ENCODE measurements at regions not wholly inside any gene's neighbourhood (a gene's known extent, or its start where the extent isn't known, plus 50 kb on each side); places are given as distances from the start of the nearest gene placed in this dataset.
"Not testable (repeated sequence)": the region's sequence is repeated elsewhere in the genome, so short reads cannot be mapped to it uniquely, and the experiment has no call there.

DNA sequence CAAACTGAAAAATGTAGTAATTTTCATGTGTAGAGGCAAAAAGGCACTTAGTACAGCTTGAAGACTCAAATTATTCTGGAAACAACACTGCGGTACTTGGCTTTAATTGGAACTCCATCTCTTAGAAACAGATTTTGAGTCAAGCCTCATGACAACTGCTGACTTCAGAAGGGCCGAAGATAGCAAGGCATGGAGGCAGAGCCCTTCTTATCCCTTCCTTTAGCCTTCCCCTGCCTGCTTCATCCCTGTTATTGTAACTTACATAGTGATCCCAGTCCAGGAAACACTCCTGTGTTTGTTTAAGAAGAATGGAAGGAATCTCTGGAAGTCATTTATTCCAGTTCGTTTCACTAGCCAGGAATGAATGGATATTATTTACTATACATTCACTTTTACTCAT lies 110.9 kb upstream of the FAM98A start:
- no peak for DNase-seq (ENCODE audit: low spot score)

DNA sequence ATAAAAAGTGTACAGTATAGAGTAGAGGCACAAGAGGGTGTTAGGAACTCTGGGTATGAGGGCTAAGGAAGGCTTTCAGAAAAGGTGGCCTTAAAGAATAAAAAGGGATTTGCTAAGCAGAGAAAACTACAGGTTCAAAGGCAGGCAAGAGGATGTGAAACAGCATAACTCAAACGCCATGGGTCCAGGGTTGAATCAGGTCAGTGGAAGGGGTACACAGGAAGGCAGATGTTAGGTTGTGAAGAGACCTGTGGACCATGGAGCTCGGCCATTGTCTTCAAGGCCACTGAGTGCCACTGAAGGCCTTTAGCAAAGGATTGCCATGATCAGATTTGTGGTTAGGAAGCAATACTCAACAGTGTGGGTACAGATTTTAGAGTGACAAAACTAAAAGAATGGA lies 108.2 kb upstream of the FAM98A start:
- no peak for DNase-seq (ENCODE audit: low spot score)

DNA sequence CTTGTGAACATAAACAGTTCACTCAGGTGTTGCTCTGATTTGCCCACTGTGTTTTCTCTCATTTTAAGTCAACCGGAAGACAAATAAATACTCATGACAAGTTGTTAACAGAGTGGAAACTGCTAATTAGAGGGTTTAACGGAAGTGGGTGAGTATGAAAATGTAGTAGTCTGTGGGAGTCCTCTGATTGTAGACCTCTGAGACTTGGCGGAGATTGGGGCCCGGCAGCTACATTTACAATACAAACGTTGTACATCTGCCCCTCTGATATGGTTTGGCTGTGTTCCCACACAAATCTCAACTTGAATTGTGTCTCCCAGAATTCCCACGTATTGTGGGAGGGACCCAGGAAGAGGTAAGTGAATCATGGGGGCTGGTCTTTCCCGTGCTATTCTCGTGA lies 107.3 kb upstream of the FAM98A start:
- no peak for DNase-seq (ENCODE audit: low spot score)

DNA sequence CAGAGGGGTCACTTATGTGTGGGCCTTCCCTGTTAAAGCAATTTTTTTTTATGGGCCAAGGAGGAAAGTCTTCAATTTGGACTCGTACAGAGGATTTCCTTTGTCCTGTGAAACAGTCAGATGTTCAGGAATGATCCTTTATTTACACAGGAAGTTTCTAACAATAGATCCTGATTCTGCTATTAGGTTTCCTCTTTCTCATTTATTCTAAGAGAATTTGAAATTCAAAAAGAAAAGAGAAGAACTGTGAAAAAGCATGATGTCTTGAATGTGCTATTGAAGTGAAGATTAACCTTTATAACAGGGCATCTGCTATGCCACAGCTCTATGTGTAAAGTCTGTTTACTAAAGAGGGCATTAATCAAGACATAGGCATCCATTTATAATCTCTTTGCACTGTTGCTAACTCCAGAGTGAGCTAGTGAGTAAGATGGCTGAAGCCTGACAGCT lies 105.3 kb upstream of the FAM98A start:
- DNase-seq (ENCODE audit: low spot score), result no peak

DNA sequence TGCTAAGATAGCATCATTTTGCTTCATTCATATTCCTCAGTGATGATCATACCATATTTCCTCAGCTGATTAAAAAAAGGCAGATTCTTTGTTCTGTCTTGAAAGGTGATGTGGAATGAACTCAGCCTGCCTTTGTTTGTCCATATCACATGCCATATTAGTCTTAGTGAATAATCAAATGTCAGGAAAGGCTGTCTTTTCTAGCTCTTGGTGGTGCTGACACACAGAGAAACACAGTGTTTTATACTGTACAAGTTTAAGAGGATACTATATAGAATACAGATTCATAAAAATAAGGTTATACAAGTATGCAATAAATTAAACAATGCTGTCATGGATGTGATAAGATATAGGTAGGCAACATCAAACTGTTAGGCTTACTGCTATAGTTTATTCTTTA lies 97.1 kb upstream of the FAM98A start:
- no peak for DNase-seq (ENCODE audit: low spot score)

DNA sequence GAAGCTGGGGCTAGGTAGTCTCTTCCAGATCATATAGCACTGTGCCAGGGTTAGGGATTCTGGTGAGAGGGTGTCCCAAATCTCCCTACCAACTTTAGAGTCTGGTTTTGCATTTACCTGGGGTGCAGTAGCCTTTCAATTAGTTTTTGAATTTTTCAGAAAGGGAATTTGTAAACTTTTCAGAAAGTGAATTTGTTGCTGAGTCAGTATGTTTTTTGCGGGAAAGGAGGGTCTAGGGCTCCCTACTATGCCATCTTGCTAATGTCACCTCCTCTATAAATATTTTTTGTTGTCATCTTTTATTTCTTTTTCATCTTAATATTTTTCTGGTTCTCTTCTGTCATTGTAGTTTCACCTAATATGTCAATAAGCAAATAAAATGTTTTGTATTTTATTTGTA lies 95.8 kb upstream of the FAM98A start:
- DNase-seq (ENCODE audit: low spot score), result no peak

DNA sequence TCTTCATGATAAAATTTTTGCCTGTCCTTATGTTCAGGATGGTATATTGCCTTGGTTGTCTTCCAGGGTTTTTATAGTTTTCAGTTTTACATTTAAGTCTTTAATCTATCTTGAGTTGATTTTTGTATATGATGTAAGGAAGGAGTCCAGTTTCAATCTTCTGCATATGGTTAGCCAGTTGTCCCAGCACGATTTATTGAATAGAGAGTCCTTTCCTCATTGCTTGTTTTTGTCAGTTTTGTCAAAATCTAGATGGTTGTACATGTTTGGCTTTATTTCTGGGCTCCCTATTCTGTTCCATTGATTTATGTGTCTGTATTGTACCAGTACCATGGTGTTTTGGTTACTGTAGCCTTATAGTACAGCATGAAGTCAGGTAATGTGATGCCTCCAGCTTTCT lies 91.6 kb upstream of the FAM98A start:
- DNase-seq (ENCODE audit: low spot score), result not testable (repeated sequence)

DNA sequence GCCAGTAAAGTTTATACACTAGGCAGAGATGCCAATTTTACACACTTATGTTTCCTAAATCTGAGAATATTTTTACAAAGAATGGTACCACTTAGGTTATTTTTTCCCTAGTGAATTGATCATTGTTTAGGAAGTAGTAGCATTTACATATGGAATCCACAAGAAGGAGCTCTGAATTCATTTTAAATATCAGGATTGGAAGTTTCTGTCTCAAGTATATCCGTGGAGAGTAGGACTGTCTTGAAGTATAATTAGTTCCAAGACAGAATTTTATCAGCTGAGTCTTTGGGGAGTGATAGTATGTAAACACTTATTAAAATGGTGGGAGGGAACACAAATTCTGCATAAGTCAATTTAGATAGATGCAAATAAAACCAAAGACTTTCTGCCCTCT lies 82.3 kb upstream of the FAM98A start:
- peak; percentile 6 for DNase-seq (ENCODE audit: low spot score)

DNA sequence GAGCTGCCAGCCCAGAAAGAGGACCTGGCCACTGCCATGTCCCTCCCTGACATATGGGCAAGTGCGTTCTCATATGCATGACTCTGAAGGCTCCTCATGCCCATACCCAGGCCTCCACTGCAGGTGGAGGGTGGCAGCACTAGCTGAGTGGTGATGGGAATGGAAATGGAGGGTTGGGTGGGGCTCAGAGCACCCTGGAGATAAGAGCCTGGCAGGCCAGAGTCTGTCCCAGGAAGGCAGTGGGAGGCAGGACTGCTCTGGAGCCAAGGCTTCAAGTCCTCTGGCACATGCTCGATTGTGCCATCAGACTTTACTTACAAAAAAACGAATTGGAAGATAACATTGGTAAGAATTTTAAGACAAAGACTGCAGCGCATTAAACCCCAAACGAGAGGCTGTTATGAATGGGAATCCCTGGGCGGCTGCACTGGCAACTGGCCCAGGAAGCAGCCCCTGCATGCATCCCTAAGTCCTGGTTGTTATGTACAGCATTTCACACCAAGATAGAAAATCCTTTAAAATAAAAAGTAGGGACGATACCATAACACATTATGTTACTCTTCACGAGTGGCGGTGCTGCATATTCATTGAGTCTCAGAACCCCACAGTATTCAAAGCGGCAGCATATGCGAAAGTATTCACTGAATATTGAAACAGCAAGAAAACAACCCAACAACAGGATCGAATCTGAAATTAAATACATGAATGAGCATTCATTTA lies 81.7 kb upstream of the FAM98A start:
- no peak for DNase-seq (ENCODE audit: low spot score)

DNA sequence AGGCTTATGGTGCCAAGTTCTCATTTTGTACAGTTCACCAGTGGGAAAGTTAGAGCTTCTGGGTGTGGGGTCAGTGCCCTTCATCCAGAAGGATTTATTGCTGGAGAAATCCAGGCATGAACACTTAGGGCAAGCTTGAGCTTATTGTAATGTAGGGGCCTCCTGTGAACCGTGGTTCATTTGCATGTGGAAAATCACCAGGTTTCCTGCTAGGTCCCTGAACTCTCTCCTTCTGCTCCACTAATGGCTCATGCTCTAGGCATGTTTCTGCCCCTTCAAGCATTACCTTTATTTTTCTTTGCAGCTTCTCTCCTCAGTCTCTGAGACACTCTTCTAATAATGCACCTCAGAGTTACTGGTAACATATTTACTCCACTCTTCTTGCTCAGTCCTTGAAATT lies 79.3 kb upstream of the FAM98A start:
- DNase-seq (ENCODE audit: low spot score), result no peak

DNA sequence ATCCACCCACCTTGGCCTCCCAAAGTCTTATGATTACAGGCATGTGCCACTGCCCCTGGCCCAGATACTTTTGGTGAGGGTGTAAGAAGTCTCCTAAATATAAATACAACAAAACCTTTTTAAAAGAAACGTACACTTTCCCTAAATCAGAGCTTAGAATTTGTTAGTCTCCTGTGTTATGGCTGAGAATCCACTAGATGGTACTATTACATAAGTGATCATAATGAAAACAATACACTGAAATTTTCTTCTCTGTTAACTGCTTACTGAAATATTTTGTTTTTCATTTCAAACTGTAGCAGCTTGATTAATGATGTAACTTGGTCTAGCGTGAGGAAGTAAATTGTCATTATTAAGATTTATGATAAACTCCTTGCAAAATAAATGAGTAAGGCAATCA lies 74.8 kb upstream of the FAM98A start:
- peak; percentile 8 for DNase-seq (ENCODE audit: low spot score)

DNA sequence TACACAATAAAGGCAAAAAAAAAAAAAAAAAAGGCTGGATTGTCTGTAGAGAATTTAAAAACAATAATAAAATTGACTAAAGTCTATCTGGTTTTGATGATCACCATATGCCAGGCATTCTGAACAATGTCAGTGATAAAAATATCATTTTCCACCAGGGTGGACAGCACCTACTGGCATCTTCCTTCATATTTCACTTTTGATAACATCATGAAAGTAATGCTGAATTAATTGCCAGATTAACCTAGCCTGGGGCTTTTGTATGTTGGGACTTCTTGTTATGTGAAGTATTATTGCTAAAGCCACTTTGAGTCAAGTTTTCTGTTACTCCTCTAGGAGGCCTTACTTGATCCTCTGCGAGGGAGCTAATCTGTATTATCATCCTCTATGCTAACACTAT lies 73.8 kb upstream of the FAM98A start:
- no peak for DNase-seq (ENCODE audit: low spot score)

DNA sequence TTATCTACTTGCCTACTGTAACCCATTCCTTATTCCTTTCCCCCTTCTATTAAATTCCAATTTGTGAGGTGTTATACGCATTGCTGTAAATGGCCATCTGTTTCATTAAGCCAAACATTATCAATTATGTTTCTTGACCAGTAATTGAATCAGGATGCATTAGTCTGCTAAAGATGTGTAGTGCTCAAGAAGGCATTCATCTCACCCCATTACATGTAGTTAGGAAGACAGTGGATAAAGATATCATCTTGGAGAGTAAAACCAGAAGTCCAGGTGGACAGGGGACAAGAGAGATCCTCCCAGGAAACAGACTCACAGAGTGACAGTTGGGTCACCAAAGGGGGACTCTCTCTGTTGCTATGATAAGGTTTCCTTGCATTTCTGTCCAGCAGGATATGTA lies 73.3 kb upstream of the FAM98A start:
- no peak for DNase-seq (ENCODE audit: low spot score)

DNA sequence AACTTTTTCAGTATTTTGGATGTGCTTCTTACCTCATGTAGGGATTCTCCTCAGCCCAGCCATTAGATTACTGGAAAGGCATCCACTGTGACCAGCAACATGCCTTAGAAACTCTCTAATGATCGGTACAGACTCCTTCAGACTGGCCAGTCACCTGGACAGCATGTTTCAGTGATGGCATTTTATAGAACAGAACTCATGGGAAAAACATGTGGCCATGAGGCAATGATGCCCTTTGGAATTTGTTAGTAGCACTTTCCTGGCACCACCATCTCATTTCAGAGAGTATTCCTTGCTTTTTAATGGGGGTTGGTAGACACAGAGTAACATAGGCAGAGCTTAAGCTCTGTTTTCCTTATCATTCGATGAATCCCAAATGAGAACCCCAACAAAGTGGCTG lies 72.1 kb upstream of the FAM98A start:
- no peak for DNase-seq (ENCODE audit: low spot score)

DNA sequence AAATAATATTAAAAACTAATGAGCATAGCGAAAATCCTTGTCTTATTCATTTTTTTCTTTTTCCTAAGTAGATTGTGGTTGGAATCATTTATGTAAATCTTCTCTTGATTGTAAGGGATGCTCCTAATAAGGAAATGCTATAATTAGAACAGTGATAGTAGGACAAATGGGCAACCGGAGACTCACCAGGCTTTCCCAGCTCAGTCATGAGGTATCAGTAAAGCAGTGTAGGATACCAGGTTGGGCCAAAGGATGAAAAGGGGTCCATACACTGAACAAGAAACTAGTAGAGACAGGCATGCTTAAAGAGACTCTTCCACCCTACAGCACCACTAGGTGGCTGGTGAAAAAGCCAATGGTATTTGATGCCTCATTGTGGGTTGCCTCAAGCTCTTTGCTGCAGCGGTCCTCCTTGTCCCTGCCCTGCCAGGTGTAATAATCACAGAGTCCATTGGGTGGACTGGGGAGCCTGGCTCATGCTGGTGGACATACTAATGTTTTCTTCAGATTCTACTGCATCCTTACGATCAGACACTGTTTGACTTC lies 71.4 kb upstream of the FAM98A start:
- no peak for DNase-seq (ENCODE audit: low spot score)

DNA sequence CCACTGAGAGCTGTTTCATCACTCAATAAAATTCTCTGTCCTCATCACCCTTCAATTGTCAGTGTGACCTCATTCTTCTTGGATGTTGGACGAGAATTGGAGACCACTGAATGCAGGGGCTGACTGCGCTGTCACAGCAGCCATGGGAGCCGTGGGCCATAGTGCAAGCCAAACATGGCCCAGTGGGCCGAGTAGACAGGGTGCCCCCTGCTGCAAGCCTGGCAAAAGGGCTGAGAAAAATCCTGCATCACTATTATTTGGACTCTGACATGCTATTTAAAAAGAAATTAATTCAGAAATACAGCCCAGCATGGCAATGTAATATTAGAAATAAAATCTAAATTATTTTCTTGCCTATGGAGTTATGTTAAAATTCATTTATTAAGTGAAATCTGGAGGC lies 67.8 kb upstream of the FAM98A start:
- DNase-seq (ENCODE audit: low spot score), result no peak

DNA sequence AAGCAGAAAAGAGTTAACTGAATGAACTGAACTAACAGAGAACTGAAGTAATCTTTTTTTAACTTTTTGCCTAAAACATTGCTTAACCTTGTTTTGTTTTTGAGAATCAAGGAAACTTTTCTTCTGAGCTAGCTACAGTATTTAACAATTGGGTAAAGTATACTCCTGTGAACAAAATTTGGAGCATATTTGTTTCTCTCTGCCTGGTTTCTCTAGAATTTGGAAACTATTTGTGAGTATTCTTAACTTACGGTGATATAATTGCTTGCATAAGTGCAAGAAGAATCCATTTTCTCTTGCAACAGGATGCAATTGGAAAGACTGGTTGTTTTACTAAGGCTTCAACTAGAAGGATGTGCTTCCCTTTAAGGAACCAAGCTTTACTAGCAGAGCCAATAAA lies 65.9 kb upstream of the FAM98A start:
- no peak for DNase-seq (ENCODE audit: low spot score)

DNA sequence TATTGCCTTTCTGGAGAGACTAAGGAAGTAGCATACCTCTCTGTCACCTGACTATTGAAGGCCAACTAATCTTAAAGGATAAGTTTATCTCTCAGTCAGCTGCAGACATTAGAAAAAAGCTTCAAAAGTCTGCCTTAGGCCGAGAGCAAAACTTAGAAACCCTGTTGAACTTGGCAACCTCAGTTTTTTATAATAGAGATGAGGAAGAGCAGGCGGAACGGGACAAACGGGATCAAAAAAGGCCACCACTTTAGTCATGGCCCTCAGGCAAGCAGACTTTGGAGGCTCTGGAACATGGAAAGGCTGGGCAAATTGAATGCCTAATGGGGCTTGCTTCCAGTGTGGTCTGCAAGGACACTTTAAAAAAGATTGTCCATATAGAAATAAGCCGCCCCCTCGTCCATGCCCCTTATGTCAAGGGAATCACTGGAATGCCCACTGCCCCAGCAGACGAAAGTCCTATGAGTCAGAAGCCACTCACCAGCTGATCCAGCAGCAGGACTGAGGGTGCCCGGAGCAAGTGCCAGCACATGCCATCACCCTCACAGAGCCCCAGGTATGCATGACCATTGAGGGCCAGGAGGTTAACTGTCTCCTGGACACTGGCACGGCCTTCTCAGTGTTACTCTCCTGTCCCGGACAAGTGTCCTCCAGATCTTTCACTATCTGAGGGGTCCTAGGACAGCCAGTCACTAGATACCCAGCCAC lies 61.5 kb upstream of the FAM98A start:
- DNase-seq (ENCODE audit: low spot score), result no peak

DNA sequence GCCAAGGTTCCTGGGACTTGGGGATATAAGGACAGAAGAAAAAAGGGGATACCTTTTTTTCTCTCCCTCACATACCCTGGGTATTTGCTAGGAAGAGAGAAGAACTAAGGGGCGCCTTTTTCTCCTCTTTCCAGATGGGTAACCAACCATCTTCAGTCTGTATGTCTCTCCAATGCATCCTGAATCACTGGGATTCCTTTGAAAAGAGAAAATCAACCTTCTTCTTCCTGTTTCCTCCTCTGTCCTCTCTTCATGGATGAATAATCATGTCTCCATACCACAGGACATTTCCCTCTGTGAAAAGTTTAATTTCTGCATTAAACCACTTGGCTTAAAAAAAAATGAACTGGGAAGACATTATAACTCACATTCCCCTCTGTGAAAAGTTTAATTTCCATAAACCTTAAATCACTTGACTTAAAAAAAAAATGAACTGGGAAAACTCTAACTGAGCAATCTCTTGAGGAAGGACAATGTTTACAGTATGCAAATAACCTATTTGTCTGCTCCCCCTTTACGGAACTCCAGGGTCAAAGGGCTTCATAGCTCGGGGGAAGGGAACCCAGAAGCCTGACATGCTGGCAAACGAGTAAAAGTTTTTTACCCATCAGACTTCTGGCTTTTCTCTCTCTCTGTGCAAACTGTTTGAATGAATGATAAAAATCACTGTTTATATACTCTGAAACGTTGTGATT lies 56.7 kb upstream of the FAM98A start:
- no peak for DNase-seq (ENCODE audit: low spot score)

DNA sequence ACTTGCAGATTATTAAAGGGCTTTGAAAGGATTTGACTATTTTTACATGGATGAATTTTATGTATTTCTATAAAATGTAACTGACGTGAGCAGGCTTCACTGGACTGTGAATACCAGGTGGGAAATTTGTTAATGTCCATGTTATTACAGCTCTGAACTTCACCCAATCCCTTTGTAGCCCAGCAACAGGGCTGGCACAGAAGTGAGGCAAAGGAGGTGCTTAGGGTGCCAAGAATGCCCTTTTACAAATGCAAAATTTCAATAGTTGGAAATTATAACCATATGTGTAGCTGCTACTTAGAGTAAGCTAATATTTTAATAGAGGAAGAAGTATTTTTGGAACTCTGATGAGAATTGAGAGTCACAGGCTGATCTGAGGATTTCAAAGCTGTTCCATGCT lies 53.7 kb upstream of the FAM98A start:
- no peak for DNase-seq (ENCODE audit: low spot score)

DNA sequence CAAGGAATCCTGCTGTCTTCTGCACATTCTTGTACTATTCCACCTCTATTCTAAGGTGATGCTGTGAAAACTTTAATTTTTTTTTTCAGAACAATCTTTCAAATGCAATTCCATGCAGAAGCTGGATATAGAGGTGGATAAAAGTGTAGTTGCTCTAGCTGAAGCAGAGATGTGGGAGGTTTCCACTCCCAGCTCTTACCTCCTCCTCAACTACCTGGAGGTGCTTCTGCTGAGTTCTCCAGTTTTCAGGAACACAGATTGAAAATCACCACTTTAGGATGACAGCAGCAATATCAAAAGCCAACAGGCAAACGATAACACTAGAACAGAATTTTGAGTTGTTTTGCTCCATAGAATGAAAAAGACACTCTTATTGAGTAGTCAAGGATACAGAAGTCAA lies 51.1 kb upstream of the FAM98A start:
- DNase-seq (ENCODE audit: low spot score), result no peak

Data from A172 (cell line).